Erythroblast (primary cell): ENCODE measurements at regions not wholly inside any gene's neighbourhood (a gene's known extent, or its start where the extent isn't known, plus 50 kb on each side); places are given as distances from the start of the nearest gene placed in this dataset.

Experiments
- DNase-seq, 2 experiments: peaks; one replicate each; lab custom pipeline; 2025; lab: John Stamatoyannopoulos, UW
- GATA1 ChIP-seq: IDR thresholded peaks from 2 replicates; pipeline ENCODE4 v1.6.1; 2011; ENCODE audit warnings: low read depth, mild to moderate bottlenecking, control low read depth, low read length, moderate library complexity
- POLR2A ChIP-seq: IDR thresholded peaks from 2 replicates; pipeline ENCODE4 v1.6.1; 2011; ENCODE audit warnings: mild to moderate bottlenecking, low read length

DNA sequence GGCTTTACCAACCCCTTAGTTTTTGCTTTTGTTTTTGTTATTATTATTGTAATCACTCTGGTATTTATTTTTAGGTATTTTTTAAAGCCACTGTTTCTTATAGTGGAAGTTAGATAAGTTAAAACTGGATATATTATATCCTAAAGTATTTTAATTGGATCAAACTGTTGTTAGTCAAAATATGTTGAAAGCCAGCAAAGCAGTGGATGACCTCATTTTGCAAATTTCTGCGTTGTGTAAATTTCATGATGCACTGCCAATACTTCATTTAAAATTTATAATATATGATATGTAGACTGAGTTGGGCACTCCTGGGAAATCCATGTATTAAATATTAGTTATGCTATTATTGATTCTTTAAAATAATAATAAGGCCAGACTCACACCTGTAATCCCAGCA, 661.7 kb upstream of the NRXN1 start:
- no peak for DNase-seq
- no peak for TF ChIP-seq GATA1
- no peak for TF ChIP-seq POLR2A

DNA sequence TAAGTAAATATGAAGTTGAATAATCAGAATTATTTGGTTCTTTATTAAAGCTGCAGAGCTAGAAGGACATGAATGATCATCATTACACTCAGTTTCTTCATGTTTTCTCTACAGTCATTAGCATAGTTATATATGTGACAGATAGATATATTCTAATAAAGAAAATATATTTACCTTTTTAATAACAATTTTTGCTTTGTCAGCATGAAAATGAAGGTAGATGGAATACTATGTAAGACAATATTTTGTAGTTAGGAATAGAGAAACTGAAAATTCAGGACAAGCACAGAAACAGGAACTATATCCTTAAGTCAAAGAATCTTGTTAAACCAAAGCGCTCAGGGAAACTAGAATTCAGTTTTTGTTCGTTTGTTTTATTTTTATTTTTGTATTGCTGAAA, 649.9 kb upstream of the NRXN1 start:
- no peak for DNase-seq
- no peak for TF ChIP-seq GATA1

DNA sequence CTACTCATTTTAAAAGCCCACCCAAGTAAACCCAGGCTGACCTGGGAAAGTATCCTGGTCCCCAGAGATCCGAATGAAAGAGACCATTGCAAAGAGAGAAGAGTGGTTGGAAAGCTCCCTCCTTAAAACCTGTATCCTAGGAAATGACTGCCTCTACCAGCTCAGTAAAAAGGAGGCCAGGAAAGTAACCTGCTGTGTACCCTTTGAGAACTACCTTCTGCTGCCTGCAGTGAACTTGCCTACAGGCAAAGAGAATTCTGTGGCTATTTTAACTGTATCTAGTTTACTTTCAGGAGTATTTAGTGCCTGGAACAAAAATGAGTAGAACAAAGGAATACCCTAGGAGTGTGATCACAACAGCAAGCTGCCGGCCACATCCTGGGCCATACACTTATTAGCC, 641.7 kb upstream of the NRXN1 start:
- TF ChIP-seq POLR2A (no peak), GATA1 (no peak)
- DNase-seq, result no peak

DNA sequence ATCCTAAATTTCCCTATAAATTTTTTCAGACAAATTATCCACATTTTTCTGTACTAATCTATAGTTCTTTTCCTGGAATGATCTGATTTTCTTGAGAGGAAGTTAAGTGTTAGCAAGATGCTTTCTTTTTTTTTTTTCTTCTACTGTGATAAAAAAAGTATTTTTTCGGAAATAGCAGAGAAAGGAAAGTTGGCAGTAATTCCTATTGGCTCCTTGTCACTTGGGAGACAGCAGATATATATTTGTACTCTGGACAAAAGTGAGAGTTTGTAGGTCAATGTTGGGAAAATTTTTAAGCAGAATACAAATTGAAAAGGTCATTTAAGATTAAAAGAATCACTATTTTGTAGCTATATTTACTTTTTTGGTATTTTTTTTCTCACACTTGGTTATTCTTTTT, 635.7 kb upstream of the NRXN1 start:
- no peak for TF ChIP-seq GATA1
- TF ChIP-seq POLR2A, result no peak
- no peak for DNase-seq

DNA sequence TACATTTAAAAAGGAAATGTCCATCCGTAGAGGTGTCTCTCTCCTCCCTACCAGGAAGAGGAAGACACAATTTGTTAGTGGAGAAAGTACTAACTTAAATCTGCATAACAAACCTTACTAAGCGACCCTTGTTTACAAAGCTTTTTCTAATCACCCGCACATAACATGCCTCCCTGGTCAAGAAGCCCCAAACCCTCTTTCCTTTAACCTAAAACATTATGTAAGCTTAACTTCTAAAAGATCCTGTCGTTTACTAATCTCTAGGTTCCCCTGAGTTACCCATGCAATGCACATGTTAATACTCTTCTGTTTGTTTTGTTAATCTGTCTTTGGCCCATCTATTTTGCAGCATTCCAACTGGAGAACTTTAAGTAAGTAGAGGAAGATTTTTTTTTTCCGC, 630.3 kb upstream of the NRXN1 start:
- TF ChIP-seq GATA1 (no peak), POLR2A (no peak)
- DNase-seq, result no peak

DNA sequence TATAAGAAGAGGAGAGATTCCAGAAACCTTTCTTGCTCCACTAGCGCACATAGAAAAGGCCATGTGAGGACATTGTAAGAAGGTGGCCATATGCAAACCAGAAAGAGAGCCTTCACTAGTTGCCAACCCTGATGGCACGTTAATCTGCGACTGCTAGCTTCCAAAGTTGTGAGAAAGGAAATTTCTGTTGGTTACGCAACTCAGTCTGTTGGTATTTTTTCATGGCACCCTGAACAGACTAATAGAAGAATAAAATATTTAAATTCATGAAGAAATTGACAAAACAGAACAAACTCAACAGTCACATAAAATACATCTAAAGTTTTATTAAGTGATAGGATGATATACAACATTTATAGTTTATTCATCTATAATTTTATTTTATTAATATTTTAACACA, 625.9 kb upstream of the NRXN1 start:
- TF ChIP-seq POLR2A (no peak), GATA1 (no peak)
- no peak for DNase-seq

DNA sequence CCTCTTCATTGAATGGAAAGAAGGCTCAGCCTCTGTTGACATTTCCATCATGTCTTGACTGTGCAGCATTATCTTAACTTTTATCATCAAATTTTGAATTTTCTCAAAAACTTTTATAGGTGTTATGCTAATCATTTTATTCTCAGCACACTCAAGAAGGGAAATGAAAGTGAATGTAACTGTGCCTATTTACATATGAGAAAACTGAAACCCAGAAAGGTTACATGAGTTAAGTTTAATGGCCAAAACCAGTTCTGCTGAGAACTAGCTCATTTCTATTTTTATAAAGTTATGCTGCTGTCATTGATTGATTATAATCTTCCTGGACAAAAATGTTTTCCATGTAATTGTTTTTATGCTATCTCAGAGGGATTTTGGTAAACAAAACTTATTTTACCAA, 618.8 kb upstream of the NRXN1 start:
- no peak for TF ChIP-seq GATA1
- no peak for TF ChIP-seq POLR2A
- no peak for DNase-seq

DNA sequence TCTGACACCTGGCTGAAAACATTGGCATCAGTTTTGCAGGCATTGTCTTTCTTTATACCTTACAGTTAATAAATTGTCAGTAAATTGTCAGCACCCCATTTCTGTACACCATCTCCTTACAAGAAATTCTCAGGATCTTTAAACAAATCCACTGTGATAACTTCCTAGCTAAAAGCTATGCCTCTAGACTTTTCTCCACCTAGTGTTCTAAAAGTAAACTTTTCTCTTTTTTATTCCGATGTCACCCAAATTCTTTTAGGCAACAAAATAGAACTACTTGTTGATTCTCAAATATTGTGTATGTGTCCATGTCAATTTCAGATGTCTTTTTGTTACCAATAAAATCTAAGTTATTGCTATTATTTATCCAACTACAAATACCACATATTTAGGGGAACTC, 617.4 kb upstream of the NRXN1 start:
- no peak for DNase-seq
- TF ChIP-seq POLR2A (no peak), GATA1 (no peak)

DNA sequence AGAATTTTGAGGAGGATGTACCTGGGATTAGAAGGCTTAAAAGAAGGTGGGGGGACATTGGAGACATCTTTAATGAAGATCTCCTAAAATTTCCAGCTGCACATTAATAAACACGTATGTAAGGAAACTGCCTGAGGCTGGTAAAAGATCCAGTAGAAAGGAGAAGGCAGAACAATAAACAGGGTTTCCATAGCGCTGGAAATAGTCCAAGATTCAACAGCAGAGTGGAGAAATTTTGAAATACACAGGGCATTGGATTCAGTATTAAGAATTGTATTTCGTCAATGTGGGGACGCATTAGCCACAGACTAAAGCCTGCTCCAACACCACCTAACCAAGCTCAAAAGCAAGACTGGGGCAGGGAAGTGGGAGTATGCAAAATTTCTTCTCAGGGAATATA, 606.9 kb upstream of the NRXN1 start:
- TF ChIP-seq POLR2A (no peak), GATA1 (no peak)

DNA sequence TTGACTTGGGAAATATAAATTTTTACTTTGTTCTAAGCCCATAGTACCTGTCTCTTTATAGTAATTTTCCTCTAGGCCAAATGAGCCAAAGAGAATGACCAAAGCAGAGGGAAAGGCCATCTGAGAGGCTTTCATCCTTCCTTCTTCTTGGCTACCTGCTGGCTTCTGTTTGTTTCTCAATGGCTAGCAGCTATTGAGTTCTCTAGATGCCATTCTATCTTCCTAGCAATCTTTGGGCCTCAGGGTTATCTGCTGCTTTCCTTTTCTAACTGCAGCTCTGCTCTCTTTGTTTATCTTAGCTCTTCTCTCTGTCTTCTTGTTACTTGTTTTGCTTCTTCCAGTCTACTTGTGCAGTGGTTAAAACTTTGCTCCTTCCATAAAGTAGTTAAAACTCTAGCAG, 601.1 kb upstream of the NRXN1 start:
- no peak for DNase-seq
- TF ChIP-seq POLR2A, result no peak
- no peak for TF ChIP-seq GATA1

More for the DNA sequence above, 606.9 kb upstream of the NRXN1 start:
- no peak for DNase-seq

DNA sequence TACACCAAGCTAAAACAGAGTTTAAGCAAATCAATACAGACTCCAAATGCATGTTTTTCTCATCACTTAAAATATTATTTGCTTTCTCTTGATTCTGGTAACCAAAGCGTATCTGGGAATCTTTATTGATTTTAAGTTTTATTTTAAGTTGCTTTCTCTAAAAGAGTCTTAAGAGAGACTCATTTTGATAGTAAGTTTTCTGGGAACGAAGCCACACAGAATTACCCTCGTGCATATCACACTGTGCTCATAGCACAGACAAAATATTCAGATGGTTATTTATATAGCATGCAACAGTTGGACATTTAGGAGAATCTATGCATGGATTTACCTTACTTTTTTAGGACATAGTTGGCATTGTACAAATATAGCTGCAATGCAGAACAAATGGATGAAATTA, 597.5 kb upstream of the NRXN1 start:
- DNase-seq, result no peak
- TF ChIP-seq POLR2A (no peak), GATA1 (no peak)

DNA sequence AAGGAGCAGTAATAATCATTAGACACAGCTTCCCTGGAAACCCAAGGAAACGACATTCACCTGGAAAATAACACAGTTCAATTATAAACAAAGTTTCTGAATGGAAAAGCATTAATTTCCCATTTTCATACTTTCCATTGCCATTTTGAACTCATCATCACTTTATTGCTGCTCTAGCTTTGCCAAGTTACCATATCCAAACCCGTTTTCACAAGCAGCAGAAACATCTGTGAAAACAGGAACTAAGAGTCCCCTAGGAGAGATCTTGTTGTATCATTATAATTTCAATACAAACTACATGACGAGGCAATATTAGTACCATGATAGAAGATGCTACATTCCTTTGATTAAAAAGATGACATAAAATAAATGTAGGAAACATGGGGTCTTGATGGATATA, 597.0 kb upstream of the NRXN1 start:
- TF ChIP-seq POLR2A (no peak), GATA1 (no peak)
- no peak for DNase-seq

DNA sequence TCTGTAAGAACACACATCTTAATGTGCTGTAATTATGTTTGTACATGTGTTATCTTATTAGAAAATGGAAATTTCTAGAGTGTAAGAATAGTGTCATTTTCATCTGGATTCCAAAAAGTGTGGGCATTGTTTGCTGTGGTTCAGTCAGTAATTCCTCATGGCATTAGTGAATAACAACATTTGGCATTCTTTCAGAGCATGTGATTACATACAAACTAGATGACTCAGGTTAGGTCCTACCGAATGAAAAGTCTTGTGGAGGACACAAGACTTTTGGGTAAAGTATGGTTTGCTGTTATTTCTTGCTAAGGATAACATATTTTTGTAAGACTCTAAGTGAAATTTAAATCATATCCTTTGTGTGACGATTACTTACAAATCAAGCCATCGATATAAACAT, 593.1 kb upstream of the NRXN1 start:
- TF ChIP-seq GATA1, result no peak
- no peak for TF ChIP-seq POLR2A
- no peak for DNase-seq

DNA sequence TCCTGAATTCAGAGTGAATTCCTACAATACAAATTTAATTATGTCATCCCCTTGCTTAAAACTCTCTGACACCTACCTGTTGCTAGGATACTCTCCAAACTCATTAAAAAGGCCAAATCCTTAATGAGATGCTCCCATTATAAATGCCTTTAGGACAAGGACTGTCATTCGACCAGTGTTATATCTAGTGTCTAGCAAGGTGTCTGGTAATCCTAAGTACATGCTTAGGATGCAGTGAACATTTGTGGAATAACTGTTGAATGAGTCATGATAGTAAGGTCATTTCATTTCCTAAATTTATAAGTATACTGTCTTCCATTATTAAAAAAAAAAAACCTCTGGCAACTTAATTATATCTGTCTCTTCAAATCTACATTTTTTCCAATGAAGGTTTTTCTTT, 588.9 kb upstream of the NRXN1 start:
- no peak for DNase-seq
- TF ChIP-seq POLR2A (no peak), GATA1 (no peak)

DNA sequence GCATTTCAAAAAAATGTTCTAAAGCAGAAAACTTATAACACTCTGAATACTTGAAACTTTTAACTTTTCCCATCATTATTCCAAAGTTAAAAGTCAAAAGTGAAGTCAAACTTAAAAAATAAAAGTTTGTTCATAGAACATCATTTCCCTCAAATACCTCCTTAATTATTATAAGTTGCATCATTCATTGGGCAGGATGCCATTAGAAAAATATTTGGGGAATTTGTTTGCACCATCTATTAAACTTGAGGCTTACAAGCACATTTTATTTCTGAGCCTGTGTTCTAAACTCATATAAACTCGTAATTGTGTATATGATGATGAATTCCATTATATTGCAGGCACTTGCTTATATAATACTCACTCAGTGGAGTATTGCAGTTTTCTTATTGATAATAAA, 588.0 kb upstream of the NRXN1 start:
- TF ChIP-seq POLR2A, result no peak
- no peak for TF ChIP-seq GATA1
- no peak for DNase-seq

DNA sequence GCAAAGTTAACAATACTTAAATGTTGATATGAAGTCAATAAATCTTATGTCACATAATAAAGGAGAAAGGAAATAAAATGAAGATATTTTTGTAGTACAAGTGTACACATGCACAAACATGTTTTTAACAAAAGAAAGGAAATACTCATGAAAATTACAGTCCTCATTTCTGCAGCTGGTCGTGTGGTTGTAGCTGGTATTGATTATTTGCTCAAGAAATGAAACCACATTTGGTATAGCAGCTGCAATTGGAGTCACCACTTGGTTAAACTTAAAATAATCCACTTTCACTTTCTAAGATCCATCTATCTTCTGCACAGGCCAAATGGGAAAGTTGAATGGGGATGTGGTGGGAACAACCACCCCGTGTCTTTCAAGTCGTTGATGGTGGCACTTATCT, 580.5 kb upstream of the NRXN1 start:
- TF ChIP-seq POLR2A (no peak), GATA1 (no peak)
- DNase-seq, result no peak
